Astrocyte (in vitro differentiated cells and primary cell): ENCODE measurements at regions not wholly inside any gene's neighbourhood (a gene's known extent, or its start where the extent isn't known, plus 50 kb on each side); places are given as distances from the start of the nearest gene placed in this dataset.

ENCODE experiments used
- DNase-seq: peaks from one replicate; pipeline ENCODE4 v3.0.0-alpha.2; 2010; ENCODE audit warnings: low read depth
- FAIRE-seq: peaks from 2 replicates; lab custom pipeline; 2011; peaks lifted over from hg19 to GRCh38; lab: Jason Lieb, UNC
- H2AFZ ChIP-seq: 2 replicates; pipeline ENCODE4 v1.6.0; 2012; ENCODE audit warnings: low read depth, low read length, inconsistent platforms
- H3K27ac ChIP-seq: 2 replicates; pipeline ENCODE4 v1.5.1; 2011; ENCODE audit warnings: low read depth, low read length, inconsistent platforms
- H3K27me3 ChIP-seq: 2 replicates; pipeline ENCODE4 v1.6.0; 2011; ENCODE audit warnings: low read length, inconsistent platforms; ENCODE audit not compliant: insufficient read depth
- H3K36me3 ChIP-seq: 2 replicates; pipeline ENCODE4 v1.5.1; 2011; ENCODE audit warnings: low read length, inconsistent platforms; ENCODE audit not compliant: insufficient read depth
- H3K4me1 ChIP-seq: 2 replicates; pipeline ENCODE4 v1.5.1; 2011; ENCODE audit warnings: low read length, inconsistent platforms; ENCODE audit not compliant: insufficient read depth
- H3K4me2 ChIP-seq: 2 replicates; pipeline ENCODE4 v1.6.0; 2012; ENCODE audit warnings: low read length, inconsistent platforms
- H3K4me3 ChIP-seq: 2 replicates; pipeline ENCODE4 v1.5.1; 2011; ENCODE audit warnings: low read depth, mild to moderate bottlenecking, low read length, inconsistent platforms; ENCODE audit not compliant: insufficient read depth
- H3K79me2 ChIP-seq: 2 replicates; pipeline ENCODE4 v1.6.0; 2012; ENCODE audit warnings: mild to moderate bottlenecking, low read length, inconsistent platforms; ENCODE audit not compliant: insufficient read depth
- H3K9ac ChIP-seq: 2 replicates; pipeline ENCODE4 v1.6.0; 2012; ENCODE audit warnings: mild to moderate bottlenecking, low read length, inconsistent platforms
- H3K9me3 ChIP-seq: 2 replicates; pipeline ENCODE4 v1.5.1; 2012; ENCODE audit warnings: low read depth, mild to moderate bottlenecking, low read length, inconsistent platforms; ENCODE audit not compliant: insufficient read depth
- H4K20me1 ChIP-seq: 2 replicates; pipeline ENCODE4 v1.6.0; 2012; ENCODE audit warnings: low read length, inconsistent platforms; ENCODE audit not compliant: insufficient read depth
- H3K27ac Mint-ChIP-seq: one replicate; pipeline ENCODE4 v1.8.0; 2021; ENCODE audit warnings: mild to moderate bottlenecking, mixed read lengths; ENCODE audit not compliant: unreplicated experiment
- H3K27me3 Mint-ChIP-seq: one replicate; pipeline ENCODE4 v1.8.0; 2021; ENCODE audit warnings: low read depth, mixed read lengths; ENCODE audit not compliant: unreplicated experiment
- H3K36me3 Mint-ChIP-seq: one replicate; pipeline ENCODE4 v1.8.0; 2021; ENCODE audit warnings: low read depth, mixed read lengths; ENCODE audit not compliant: unreplicated experiment
- H3K4me1 Mint-ChIP-seq: one replicate; pipeline ENCODE4 v1.8.0; 2021; ENCODE audit warnings: low read depth, mixed read lengths; ENCODE audit not compliant: unreplicated experiment
- H3K4me3 Mint-ChIP-seq: one replicate; pipeline ENCODE4 v1.8.0; 2021; ENCODE audit warnings: mild to moderate bottlenecking, moderate library complexity, mixed read lengths; ENCODE audit not compliant: unreplicated experiment
- H3K9me3 Mint-ChIP-seq: one replicate; pipeline ENCODE4 v1.8.0; 2021; ENCODE audit warnings: mild to moderate bottlenecking, mixed read lengths; ENCODE audit not compliant: unreplicated experiment
- CTCF ChIP-seq: IDR thresholded peaks from 2 replicates; pipeline ENCODE4 v1.5.1; 2011; ENCODE audit warnings: low read depth, mild to moderate bottlenecking, inconsistent platforms, low read length, moderate library complexity; ENCODE audit not compliant: insufficient read depth
- EZH2 ChIP-seq: IDR thresholded peaks from 2 replicates; pipeline ENCODE4 v1.6.1; 2012; ENCODE audit warnings: mild to moderate bottlenecking, low read length, inconsistent platforms; ENCODE audit not compliant: insufficient read depth

GRCh38 chrX:140393507-140393906 lies 111.4 kb downstream of the SOX3 start:
- H3K9me3 Mint-ChIP-seq, result no peaks in the 10 kb centered on the region
- H3K36me3 Mint-ChIP-seq, result no peaks in the 10 kb centered on the region
- H4K20me1 ChIP-seq, result no peaks in the 10 kb centered on the region
- no peak overlapping the region for H3K4me3 Mint-ChIP-seq
- no peak overlapping the region for H3K27ac Mint-ChIP-seq
- DNase-seq (no peak), FAIRE-seq (peak; percentile 87)
- no peak overlapping the region for H2AFZ ChIP-seq
- TF ChIP-seq CTCF (no peak), EZH2 (no peak)
- H3K9me3 ChIP-seq, result no peaks in the 10 kb centered on the region
- no peak overlapping the region for H3K27ac ChIP-seq
- H3K9ac ChIP-seq, result no peak overlapping the region
- H3K4me3 ChIP-seq, result no peak overlapping the region
- no peaks in the 10 kb centered on the region for H3K79me2 ChIP-seq
- H3K36me3 ChIP-seq, result no peaks in the 10 kb centered on the region
- H3K27me3 Mint-ChIP-seq, result peaks cover 4% of the 10 kb centered on the region
- H3K4me1 ChIP-seq, result no peaks in the 10 kb centered on the region
- no peak overlapping the region for H3K4me2 ChIP-seq
- H3K27me3 ChIP-seq, result no peaks in the 10 kb centered on the region
- no peaks in the 10 kb centered on the region for H3K4me1 Mint-ChIP-seq

GRCh38 chrX:140391313-140391712 lies 113.6 kb downstream of the SOX3 start:
- Histone ChIP-seq H3K36me3 (no peaks in the 10 kb centered on the region), H3K4me2 (no peak overlapping the region), H3K79me2 (no peaks in the 10 kb centered on the region), H4K20me1 (no peaks in the 10 kb centered on the region), H3K9ac (no peak overlapping the region), H3K27ac (no peak overlapping the region), H3K4me1 (no peaks in the 10 kb centered on the region), H2AFZ (no peak overlapping the region), H3K9me3 (no peaks in the 10 kb centered on the region), H3K27me3 (no peaks in the 10 kb centered on the region), H3K4me3 (no peak overlapping the region)
- TF ChIP-seq CTCF, result no peak
- no peak for TF ChIP-seq EZH2
- no peaks in the 10 kb centered on the region for H3K9me3 Mint-ChIP-seq
- no peak for FAIRE-seq
- H3K36me3 Mint-ChIP-seq, result no peaks in the 10 kb centered on the region
- H3K4me3 Mint-ChIP-seq, result no peak overlapping the region
- no peaks in the 10 kb centered on the region for H3K4me1 Mint-ChIP-seq
- H3K27me3 Mint-ChIP-seq, result no peaks in the 10 kb centered on the region
- no peak for DNase-seq
- no peak overlapping the region for H3K27ac Mint-ChIP-seq

- Histone ChIP-seq H3K79me2 (no peaks in the 10 kb centered on the region), H3K4me2 (no peak overlapping the region), H3K4me3 (no peak overlapping the region), H2AFZ (no peak overlapping the region), H4K20me1 (no peaks in the 10 kb centered on the region), H3K9me3 (no peaks in the 10 kb centered on the region), H3K27ac (no peak overlapping the region), H3K27me3 (no peaks in the 10 kb centered on the region), H3K36me3 (no peaks in the 10 kb centered on the region), H3K9ac (no peak overlapping the region), H3K4me1 (no peaks in the 10 kb centered on the region)
- Mint-ChIP-seq H3K4me3 (no peak overlapping the region), H3K36me3 (no peaks in the 10 kb centered on the region), H3K27me3 (no peaks in the 10 kb centered on the region), H3K4me1 (no peaks in the 10 kb centered on the region), H3K27ac (no peak overlapping the region), H3K9me3 (peaks cover 3% of the 10 kb centered on the region)
- TF ChIP-seq CTCF (no peak), EZH2 (no peak)
- DNase-seq (no peak), FAIRE-seq (no peak)
Measured at GRCh38 chrX:140389331-140389730, 115.5 kb downstream of the SOX3 start.
